ENCODE measurements at regions not wholly inside any gene's neighbourhood (a gene's known extent, or its start where the extent isn't known, plus 50 kb on each side); places are given as distances from the start of the nearest gene placed in this dataset.

DNA sequence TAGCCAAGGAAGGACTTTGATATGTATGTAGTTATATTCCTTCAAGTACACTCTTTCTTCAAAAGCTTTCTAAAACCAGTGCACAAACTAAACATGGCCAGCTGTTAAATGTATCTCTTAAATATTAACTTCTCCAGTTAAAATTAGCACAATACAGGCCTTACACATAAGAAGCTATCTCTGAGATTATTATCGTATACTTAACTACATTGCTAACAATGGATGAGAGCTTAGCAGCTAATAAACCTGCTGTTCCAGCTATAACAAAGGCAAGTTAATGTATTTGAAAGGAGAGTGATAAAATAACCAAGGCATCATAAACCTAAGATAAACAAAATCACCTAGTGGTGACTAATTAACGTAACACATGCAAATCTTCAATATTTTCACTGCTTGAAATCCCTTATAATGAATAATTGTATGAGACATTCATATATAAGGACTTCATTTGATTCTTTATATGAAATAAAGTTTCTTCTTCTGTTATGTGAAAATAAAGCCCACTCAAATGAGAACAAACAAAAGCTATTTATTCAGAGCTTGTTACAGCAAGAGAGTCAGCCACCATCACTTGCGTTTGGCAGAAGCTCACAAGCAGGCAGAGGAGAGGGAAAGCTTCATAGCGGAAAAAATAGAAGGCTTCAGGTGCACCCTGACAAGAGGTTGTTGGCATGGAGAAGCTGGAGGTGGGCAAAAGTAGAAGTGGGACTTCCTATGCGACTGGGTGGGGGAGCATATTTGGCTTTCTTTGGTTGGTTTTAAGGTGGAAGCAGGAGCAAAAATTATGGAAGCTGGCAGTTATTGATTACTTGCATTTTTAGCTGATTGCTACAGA lies 274.1 kb upstream of the CHRM3 start:
- TF ChIP-seq, protein P1, sequence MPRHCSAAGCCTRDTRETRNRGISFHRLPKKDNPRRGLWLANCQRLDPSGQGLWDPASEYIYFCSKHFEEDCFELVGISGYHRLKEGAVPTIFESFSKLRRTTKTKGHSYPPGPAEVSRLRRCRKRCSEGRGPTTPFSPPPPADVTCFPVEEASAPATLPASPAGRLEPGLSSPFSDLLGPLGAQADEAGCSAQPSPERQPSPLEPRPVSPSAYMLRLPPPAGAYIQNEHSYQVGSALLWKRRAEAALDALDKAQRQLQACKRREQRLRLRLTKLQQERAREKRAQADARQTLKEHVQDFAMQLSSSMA (CRISPR knock-in tag; IDR thresholded peaks at IDR 0.05), result no peak
- TF ChIP-seq ZNF778 (CRISPR knock-in tag; IDR thresholded peaks at IDR 0.05) (no peak), NFE2L1 (tag; IDR thresholded peaks at IDR 0.05; ENCODE audit: borderline replicate concordance, low read depth) (no peak), MYNN (IDR thresholded peaks at IDR 0.05) (no peak), MYNN (CRISPR knock-in tag; IDR thresholded peaks at IDR 0.05) (no peak), L3MBTL2 (IDR thresholded peaks at IDR 0.05) (no peak), YY1 (IDR thresholded peaks at IDR 0.05; ENCODE audit: borderline replicate concordance in 1 of 3, control insufficient read depth in 1 of 3, extremely low read depth in 1 of 3, insufficient read depth in 3 of 3, insufficient read length in 1 of 3, insufficient replicate concordance in 2 of 3, low read depth in 1 of 3, low read length in 2 of 3) (no peak), EP400 (IDR thresholded peaks at IDR 0.05) (no peak), CC2D1A (IDR thresholded peaks at IDR 0.05) (no peak), RCOR1 (IDR thresholded peaks at IDR 0.05; ENCODE audit: borderline replicate concordance in 1 of 2, low read depth in 2 of 2, low read length in 2 of 2) (no peak)
- TF ChIP-seq, protein P2, sequence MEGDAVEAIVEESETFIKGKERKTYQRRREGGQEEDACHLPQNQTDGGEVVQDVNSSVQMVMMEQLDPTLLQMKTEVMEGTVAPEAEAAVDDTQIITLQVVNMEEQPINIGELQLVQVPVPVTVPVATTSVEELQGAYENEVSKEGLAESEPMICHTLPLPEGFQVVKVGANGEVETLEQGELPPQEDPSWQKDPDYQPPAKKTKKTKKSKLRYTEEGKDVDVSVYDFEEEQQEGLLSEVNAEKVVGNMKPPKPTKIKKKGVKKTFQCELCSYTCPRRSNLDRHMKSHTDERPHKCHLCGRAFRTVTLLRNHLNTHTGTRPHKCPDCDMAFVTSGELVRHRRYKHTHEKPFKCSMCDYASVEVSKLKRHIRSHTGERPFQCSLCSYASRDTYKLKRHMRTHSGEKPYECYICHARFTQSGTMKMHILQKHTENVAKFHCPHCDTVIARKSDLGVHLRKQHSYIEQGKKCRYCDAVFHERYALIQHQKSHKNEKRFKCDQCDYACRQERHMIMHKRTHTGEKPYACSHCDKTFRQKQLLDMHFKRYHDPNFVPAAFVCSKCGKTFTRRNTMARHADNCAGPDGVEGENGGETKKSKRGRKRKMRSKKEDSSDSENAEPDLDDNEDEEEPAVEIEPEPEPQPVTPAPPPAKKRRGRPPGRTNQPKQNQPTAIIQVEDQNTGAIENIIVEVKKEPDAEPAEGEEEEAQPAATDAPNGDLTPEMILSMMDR (IDR thresholded peaks at IDR 0.05 in 2 of 3, conservative IDR thresholded peaks at IDR 0.05 in 1 of 3; ENCODE audit: insufficient read depth in 2 of 3, low read depth in 1 of 3, low read length in 3 of 3), result no peak
- TF ChIP-seq, protein P3, sequence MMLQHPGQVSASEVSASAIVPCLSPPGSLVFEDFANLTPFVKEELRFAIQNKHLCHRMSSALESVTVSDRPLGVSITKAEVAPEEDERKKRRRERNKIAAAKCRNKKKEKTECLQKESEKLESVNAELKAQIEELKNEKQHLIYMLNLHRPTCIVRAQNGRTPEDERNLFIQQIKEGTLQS (IDR thresholded peaks at IDR 0.05), result no peak
- TF ChIP-seq, protein P3 (CRISPR knock-in tag; conservative IDR thresholded peaks at IDR 0.05), result no peak
- TF ChIP-seq, protein P4, sequence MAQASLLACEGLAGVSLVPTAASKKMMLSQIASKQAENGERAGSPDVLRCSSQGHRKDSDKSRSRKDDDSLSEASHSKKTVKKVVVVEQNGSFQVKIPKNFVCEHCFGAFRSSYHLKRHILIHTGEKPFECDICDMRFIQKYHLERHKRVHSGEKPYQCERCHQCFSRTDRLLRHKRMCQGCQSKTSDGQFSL (CRISPR knock-in tag; IDR thresholded peaks at IDR 0.05), result no peak
- TF ChIP-seq, protein P4 (tag; IDR thresholded peaks at IDR 0.05), result no peak

Measured in K562 (cell line).